DND-41 (cell line): ENCODE measurements at regions not wholly inside any gene's neighbourhood (a gene's known extent, or its start where the extent isn't known, plus 50 kb on each side); places are given as distances from the start of the nearest gene placed in this dataset.

ENCODE experiments used
- ATAC-seq: fragments of 200-7000 bp; cut with Tn5 transposase; 3 replicates; pipeline ENCODE4 v1.9.1; 2021; ENCODE audit warnings: low read depth; ENCODE audit not compliant: insufficient read depth
- DNase-seq: peaks from one replicate; pipeline ENCODE4 v3.0.0-alpha.2; 2020
- H2AFZ ChIP-seq: 2 replicates; pipeline ENCODE4 v1.6.0; 2012; ENCODE audit warnings: low read depth, low read length
- H3K27ac ChIP-seq: 2 replicates; pipeline ENCODE4 v1.5.1; 2012; ENCODE audit warnings: low read length, inconsistent platforms
- H3K27me3 ChIP-seq: fragments of 200-600 bp; sonication (generic); 2 replicates; pipeline ENCODE4 v1.6.0; 2012; ENCODE audit warnings: low read length, mild to moderate bottlenecking, inconsistent platforms; ENCODE audit not compliant: insufficient read depth, poor library complexity
- H3K36me3 ChIP-seq: 2 replicates; pipeline ENCODE4 v1.5.1; 2012; ENCODE audit warnings: low read length, inconsistent platforms; ENCODE audit not compliant: insufficient read depth
- H3K4me1 ChIP-seq: 2 replicates; pipeline ENCODE4 v1.5.1; 2012; ENCODE audit warnings: mild to moderate bottlenecking, low read length; ENCODE audit not compliant: insufficient read depth
- H3K4me2 ChIP-seq: 2 replicates; pipeline ENCODE4 v1.6.0; 2012; ENCODE audit warnings: mild to moderate bottlenecking, moderate library complexity, low read length, inconsistent platforms; ENCODE audit not compliant: insufficient read depth
- H3K4me3 ChIP-seq, 2 experiments: fragments of 200-600 bp in 1 of 2; shearing (Covaris generic) in 1 of 2; 2 replicates each; pipeline ENCODE4 v1.5.1; 2012 to 2016; ENCODE audit warnings: inconsistent platforms in 2 of 2, low read length in 2 of 2, mild to moderate bottlenecking in 2 of 2, low read depth in 1 of 2, moderate library complexity in 1 of 2
- H3K79me2 ChIP-seq: 2 replicates; pipeline ENCODE4 v1.6.0; 2012; ENCODE audit warnings: low read length, inconsistent platforms; ENCODE audit not compliant: insufficient read depth
- H3K9ac ChIP-seq: 2 replicates; pipeline ENCODE4 v1.6.0; 2012; ENCODE audit warnings: low read depth, mild to moderate bottlenecking, inconsistent platforms, low read length, moderate library complexity
- H3K9me3 ChIP-seq: 2 replicates; pipeline ENCODE4 v1.5.1; 2012; ENCODE audit warnings: low read length, moderate library complexity, mild to moderate bottlenecking, inconsistent platforms; ENCODE audit not compliant: insufficient read depth, severe bottlenecking
- H4K20me1 ChIP-seq: 2 replicates; pipeline ENCODE4 v1.6.0; 2012; ENCODE audit warnings: low read length; ENCODE audit not compliant: insufficient read depth
- EZH2 ChIP-seq: IDR thresholded peaks from 3 replicates; pipeline ENCODE4 v1.6.1; 2012; ENCODE audit warnings: borderline replicate concordance, low read depth, mild to moderate bottlenecking, moderate library complexity, low read length, inconsistent platforms; ENCODE audit not compliant: severe bottlenecking
- TF ChIP-seq, protein P1 (sequence below): IDR thresholded peaks from 2 replicates; pipeline ENCODE4 v1.5.1; 2012; ENCODE audit warnings: borderline replicate concordance, low read length, moderate library complexity, mild to moderate bottlenecking; ENCODE audit not compliant: poor library complexity, severe bottlenecking; ENCODE audit errors: extremely low read depth

DNA sequence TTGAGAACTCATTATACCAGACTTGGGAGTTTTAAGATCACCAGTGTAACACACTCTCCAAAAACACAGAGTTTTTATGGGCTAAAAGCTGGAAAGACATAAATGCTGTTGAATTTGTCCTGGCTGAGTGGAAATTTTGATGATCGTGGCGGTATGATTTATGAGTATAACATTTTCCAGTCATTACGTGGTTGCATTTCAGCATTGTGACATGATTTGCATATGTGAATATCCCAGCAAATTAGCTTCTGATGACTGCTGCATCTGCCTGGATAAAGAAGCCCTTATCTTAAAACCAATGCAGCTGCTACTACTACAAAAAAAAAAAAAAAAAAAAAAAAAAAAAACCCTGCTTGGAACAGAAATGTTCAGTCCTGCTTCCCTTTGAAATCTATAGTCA lies 850.9 kb downstream of the TFAP2A start:
- DNase-seq (no peak), ATAC-seq (no peak)
- Histone ChIP-seq H3K27ac (no peak overlapping the region), H3K27me3 (no peaks in the 10 kb centered on the region), H2AFZ (no peak overlapping the region), H3K9me3 (no peaks in the 10 kb centered on the region), H3K9ac (no peak overlapping the region), H3K79me2 (no peaks in the 10 kb centered on the region), H3K36me3 (no peaks in the 10 kb centered on the region), H3K4me1 (no peaks in the 10 kb centered on the region), H4K20me1 (no peaks in the 10 kb centered on the region), H3K4me2 (no peak overlapping the region), H3K4me3 (no peak overlapping the region)
- TF ChIP-seq, protein P1, sequence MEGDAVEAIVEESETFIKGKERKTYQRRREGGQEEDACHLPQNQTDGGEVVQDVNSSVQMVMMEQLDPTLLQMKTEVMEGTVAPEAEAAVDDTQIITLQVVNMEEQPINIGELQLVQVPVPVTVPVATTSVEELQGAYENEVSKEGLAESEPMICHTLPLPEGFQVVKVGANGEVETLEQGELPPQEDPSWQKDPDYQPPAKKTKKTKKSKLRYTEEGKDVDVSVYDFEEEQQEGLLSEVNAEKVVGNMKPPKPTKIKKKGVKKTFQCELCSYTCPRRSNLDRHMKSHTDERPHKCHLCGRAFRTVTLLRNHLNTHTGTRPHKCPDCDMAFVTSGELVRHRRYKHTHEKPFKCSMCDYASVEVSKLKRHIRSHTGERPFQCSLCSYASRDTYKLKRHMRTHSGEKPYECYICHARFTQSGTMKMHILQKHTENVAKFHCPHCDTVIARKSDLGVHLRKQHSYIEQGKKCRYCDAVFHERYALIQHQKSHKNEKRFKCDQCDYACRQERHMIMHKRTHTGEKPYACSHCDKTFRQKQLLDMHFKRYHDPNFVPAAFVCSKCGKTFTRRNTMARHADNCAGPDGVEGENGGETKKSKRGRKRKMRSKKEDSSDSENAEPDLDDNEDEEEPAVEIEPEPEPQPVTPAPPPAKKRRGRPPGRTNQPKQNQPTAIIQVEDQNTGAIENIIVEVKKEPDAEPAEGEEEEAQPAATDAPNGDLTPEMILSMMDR = no peak
- TF ChIP-seq EZH2 = no peak

DNA sequence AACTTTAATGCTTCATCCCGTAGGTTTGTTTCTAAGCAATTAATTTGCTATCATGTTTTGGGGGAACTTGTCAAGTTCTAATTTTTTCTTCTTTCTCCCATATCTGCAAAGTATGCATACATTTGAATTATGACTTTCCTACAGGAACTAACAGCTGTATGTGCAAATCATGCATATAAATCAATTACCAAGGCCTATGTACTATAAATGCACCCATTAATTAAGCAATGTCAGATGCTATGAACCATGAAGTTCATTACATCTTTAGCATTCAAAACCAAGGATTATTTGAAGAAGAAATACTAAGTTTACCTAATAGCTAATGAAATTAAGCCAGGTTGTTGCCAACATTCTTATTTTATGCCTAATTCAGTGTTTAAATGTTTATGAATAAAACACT lies 851.3 kb downstream of the TFAP2A start:
- no peak for ATAC-seq
- no peaks in the 10 kb centered on the region for H3K36me3 ChIP-seq
- TF ChIP-seq, protein P1 = no peak

DNA sequence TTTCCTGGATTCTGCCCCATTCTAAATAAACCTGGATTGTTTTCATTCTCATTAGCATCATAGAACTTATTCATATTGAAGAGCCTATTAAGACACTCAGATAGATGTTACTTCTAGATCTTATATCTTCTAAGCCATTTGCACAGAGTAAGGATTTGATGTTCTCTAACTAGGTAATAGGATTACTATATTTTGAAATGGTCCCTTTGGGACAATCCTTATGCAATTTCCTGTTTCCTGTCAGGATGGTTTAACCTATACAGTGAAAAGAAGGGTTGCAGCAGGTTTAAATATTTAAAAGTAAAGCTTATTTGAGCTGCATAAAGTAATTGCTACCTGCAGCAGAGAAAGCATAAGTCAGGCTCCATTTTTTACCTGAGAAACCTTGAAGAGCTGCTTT lies 860.1 kb downstream of the TFAP2A start:
- H3K9ac ChIP-seq = no peak overlapping the region
- no peak overlapping the region for H3K4me2 ChIP-seq
- H3K9me3 ChIP-seq = peaks cover 10% of the 10 kb centered on the region
- no peaks in the 10 kb centered on the region for H4K20me1 ChIP-seq
- H2AFZ ChIP-seq = no peak overlapping the region
- H3K36me3 ChIP-seq = no peaks in the 10 kb centered on the region
- H3K4me1 ChIP-seq = no peaks in the 10 kb centered on the region
- no peak overlapping the region for H3K27ac ChIP-seq
- H3K27me3 ChIP-seq = no peaks in the 10 kb centered on the region
- no peaks in the 10 kb centered on the region for H3K79me2 ChIP-seq
- ATAC-seq (no peak), DNase-seq (no peak)
- H3K4me3 ChIP-seq = no peak overlapping the region
- TF ChIP-seq, protein P1 = no peak
- no peak for TF ChIP-seq EZH2

More for the DNA sequence above, 851.3 kb downstream of the TFAP2A start:
- no peak overlapping the region for H3K4me2 ChIP-seq
- H3K4me3 ChIP-seq = no peak overlapping the region
- H3K27ac ChIP-seq = no peak overlapping the region
- H3K9ac ChIP-seq = no peak overlapping the region
- no peaks in the 10 kb centered on the region for H3K27me3 ChIP-seq
- no peak for DNase-seq
- no peaks in the 10 kb centered on the region for H3K79me2 ChIP-seq
- no peak overlapping the region for H2AFZ ChIP-seq
- no peaks in the 10 kb centered on the region for H4K20me1 ChIP-seq
- no peaks in the 10 kb centered on the region for H3K4me1 ChIP-seq
- H3K9me3 ChIP-seq = no peaks in the 10 kb centered on the region

DNA sequence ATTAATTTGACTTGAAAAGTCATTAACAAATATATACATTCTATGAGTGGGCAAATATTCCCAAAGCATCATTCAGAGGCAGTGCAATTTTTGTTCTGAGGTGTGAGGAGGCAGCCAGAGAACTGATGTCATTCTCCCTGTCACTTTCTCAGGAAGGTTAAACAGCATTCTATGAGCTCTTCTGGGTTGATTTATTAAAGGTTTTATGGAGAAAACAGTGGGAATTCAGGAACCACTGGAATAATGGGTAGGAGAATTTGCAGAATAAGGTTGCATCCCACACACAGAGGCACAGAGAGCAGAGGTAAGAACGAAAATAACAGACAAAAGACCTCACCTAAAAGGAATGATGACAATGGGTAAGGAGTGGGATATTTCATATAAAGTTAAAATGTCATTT lies 860.6 kb downstream of the TFAP2A start:
- Histone ChIP-seq H3K4me1 (no peaks in the 10 kb centered on the region), H3K4me3 (no peak overlapping the region), H3K27ac (no peak overlapping the region), H3K36me3 (no peaks in the 10 kb centered on the region), H4K20me1 (no peaks in the 10 kb centered on the region), H3K4me2 (no peak overlapping the region), H2AFZ (no peak overlapping the region), H3K9me3 (peaks cover 10% of the 10 kb centered on the region), H3K9ac (no peak overlapping the region), H3K79me2 (no peaks in the 10 kb centered on the region), H3K27me3 (no peaks in the 10 kb centered on the region)
- ATAC-seq (no peak), DNase-seq (no peak)
- TF ChIP-seq, protein P1 = no peak
- TF ChIP-seq EZH2 = no peak
